ENCODE measurements at regions not wholly inside any gene's neighbourhood (a gene's known extent, or its start where the extent isn't known, plus 50 kb on each side); places are given as distances from the start of the nearest gene placed in this dataset.

DNA sequence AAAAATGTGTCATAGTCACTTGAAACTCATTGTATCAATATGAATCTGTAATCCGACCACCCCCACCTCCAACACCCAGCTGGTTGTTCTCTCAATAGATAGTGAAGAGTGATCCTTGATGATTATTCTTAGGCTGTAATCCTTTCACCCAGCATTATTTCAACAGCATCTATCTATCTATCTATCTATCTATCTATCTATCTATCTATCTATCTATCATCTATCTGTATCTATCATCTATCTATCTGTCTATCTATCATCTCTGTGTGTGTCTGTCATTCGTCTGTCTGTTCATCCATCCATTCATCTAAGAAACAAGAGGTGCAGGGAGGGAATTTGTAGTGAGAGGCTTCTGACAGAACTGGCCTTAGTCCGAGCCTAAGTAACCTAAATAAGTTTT is 78.7 kb upstream of the IGSF10 start:
- TF ChIP-seq, protein P1, sequence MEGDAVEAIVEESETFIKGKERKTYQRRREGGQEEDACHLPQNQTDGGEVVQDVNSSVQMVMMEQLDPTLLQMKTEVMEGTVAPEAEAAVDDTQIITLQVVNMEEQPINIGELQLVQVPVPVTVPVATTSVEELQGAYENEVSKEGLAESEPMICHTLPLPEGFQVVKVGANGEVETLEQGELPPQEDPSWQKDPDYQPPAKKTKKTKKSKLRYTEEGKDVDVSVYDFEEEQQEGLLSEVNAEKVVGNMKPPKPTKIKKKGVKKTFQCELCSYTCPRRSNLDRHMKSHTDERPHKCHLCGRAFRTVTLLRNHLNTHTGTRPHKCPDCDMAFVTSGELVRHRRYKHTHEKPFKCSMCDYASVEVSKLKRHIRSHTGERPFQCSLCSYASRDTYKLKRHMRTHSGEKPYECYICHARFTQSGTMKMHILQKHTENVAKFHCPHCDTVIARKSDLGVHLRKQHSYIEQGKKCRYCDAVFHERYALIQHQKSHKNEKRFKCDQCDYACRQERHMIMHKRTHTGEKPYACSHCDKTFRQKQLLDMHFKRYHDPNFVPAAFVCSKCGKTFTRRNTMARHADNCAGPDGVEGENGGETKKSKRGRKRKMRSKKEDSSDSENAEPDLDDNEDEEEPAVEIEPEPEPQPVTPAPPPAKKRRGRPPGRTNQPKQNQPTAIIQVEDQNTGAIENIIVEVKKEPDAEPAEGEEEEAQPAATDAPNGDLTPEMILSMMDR (IDR thresholded peaks at IDR 0.05) = no peak
- no peak for TF ChIP-seq POLR2A (IDR thresholded peaks at IDR 0.05)

Measured in uterus (tissue), 2 donors.